Calu3 (cell line): ENCODE measurements at regions not wholly inside any gene's neighbourhood (a gene's known extent, or its start where the extent isn't known, plus 50 kb on each side); places are given as distances from the start of the nearest gene placed in this dataset.

Experiments used
- BruUV-seq: library from RNA; stranded (reverse); fragments of 400-500 nt; replicated peaks from 2 replicates; lab custom pipeline; 2021; lab: Mats Ljungman, UMichigan
- CTCF ChIA-PET: fragments of 300-600 bp; sonication (Branson Sonifier 250); formaldehyde crosslinking; loops from one replicate; lab custom pipeline; 2022; ENCODE audit warnings: antibody characterized with exemption; lab: Charles Lee
- DNase-seq: peaks from one replicate; pipeline ENCODE4 v3.0.0; 2022
- H3K27ac Mint-ChIP-seq: one replicate; pipeline ENCODE4 v1.8.0; 2022; ENCODE audit warnings: mixed read lengths; ENCODE audit not compliant: unreplicated experiment
- H3K27me3 Mint-ChIP-seq: one replicate; pipeline ENCODE4 v1.8.0; 2022; ENCODE audit warnings: mixed read lengths; ENCODE audit not compliant: unreplicated experiment
- H3K36me3 Mint-ChIP-seq: one replicate; pipeline ENCODE4 v1.8.0; 2022; ENCODE audit warnings: mild to moderate bottlenecking, moderate library complexity, mixed read lengths; ENCODE audit not compliant: insufficient read depth, unreplicated experiment
- H3K4me1 Mint-ChIP-seq: one replicate; pipeline ENCODE4 v1.8.0; 2022; ENCODE audit warnings: mild to moderate bottlenecking, low read depth, mixed read lengths; ENCODE audit not compliant: unreplicated experiment
- H3K4me3 Mint-ChIP-seq: one replicate; pipeline ENCODE4 v1.8.0; 2022; ENCODE audit warnings: mild to moderate bottlenecking, low read depth, moderate library complexity, mixed read lengths; ENCODE audit not compliant: unreplicated experiment
- H3K9me3 Mint-ChIP-seq: one replicate; pipeline ENCODE4 v1.8.0; 2022; ENCODE audit warnings: low read depth, mixed read lengths; ENCODE audit not compliant: unreplicated experiment
- intact Hi-C: fragments of 100-400 bp; cut with micrococcal nuclease; formaldehyde crosslinking; loops from one replicate; pipeline ENCODE4 v1.10.0; 2022; ENCODE audit not compliant: unreplicated experiment
- TF ChIP-seq, protein P1 (sequence below): fragments of 200-600 bp; IDR thresholded peaks from one replicate; pipeline ENCODE4 v1.8.0; 2022; ENCODE audit warnings: antibody characterized with exemption; ENCODE audit not compliant: unreplicated experiment

DNA sequence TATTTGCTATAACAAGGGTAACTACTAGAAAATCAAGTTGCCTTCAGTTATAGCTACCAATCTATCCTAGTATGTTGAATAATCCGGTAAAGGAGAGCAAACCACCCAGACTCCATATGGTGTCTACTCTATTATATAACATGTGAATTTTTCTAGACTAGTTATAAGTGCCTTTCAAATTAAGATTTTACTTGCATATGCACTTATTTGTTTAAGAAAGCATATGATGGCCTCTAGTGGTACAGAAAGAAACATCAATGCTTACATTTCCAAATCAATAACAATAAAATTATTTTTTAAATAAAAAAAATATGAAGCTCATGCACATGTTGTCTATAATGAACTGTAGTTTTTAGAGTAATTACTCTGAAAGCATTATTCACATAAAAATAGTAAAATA lies 1516.4 kb upstream of the PABPC4L start:
- no peaks in the 10 kb centered on the region for H3K4me1 Mint-ChIP-seq
- no peaks in the 10 kb centered on the region for H3K36me3 Mint-ChIP-seq
- no peak overlapping the region for H3K4me3 Mint-ChIP-seq
- no peak overlapping the region for H3K27ac Mint-ChIP-seq
- DNase-seq, result no peak
- CTCF ChIA-PET, result no interaction called here
- no peaks in the 10 kb centered on the region for H3K9me3 Mint-ChIP-seq
- TF ChIP-seq, protein P1, sequence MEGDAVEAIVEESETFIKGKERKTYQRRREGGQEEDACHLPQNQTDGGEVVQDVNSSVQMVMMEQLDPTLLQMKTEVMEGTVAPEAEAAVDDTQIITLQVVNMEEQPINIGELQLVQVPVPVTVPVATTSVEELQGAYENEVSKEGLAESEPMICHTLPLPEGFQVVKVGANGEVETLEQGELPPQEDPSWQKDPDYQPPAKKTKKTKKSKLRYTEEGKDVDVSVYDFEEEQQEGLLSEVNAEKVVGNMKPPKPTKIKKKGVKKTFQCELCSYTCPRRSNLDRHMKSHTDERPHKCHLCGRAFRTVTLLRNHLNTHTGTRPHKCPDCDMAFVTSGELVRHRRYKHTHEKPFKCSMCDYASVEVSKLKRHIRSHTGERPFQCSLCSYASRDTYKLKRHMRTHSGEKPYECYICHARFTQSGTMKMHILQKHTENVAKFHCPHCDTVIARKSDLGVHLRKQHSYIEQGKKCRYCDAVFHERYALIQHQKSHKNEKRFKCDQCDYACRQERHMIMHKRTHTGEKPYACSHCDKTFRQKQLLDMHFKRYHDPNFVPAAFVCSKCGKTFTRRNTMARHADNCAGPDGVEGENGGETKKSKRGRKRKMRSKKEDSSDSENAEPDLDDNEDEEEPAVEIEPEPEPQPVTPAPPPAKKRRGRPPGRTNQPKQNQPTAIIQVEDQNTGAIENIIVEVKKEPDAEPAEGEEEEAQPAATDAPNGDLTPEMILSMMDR, result no peak
- intact Hi-C loops, result no loop called here
- no peaks in the 10 kb centered on the region for H3K27me3 Mint-ChIP-seq
- BruUV-seq, result no TSS peak

GRCh38 chr4:135705343-135705742 lies 1503.8 kb upstream of the PABPC4L start:
- no peak for DNase-seq
- no peaks in the 10 kb centered on the region for H3K27me3 Mint-ChIP-seq
- CTCF ChIA-PET, result no interaction called here
- H3K9me3 Mint-ChIP-seq, result no peaks in the 10 kb centered on the region
- no peak overlapping the region for H3K27ac Mint-ChIP-seq
- TF ChIP-seq, protein P1, result no peak
- no TSS peak for BruUV-seq
- intact Hi-C loops, result no loop called here
- H3K4me3 Mint-ChIP-seq, result no peak overlapping the region
- no peaks in the 10 kb centered on the region for H3K36me3 Mint-ChIP-seq
- no peaks in the 10 kb centered on the region for H3K4me1 Mint-ChIP-seq

- no peaks in the 10 kb centered on the region for H3K36me3 Mint-ChIP-seq
- no peaks in the 10 kb centered on the region for H3K27me3 Mint-ChIP-seq
- H3K9me3 Mint-ChIP-seq, result no peaks in the 10 kb centered on the region
- CTCF ChIA-PET, result no interaction called here
- TF ChIP-seq, protein P1, result no peak
- H3K27ac Mint-ChIP-seq, result no peak overlapping the region
- no TSS peak for BruUV-seq
- DNase-seq, result no peak
- H3K4me1 Mint-ChIP-seq, result no peaks in the 10 kb centered on the region
- H3K4me3 Mint-ChIP-seq, result no peak overlapping the region
- intact Hi-C loops, result no loop called here
These were observed 1492.5 kb upstream of the PABPC4L start for GRCh38 chr4:135694066-135694465.

DNA sequence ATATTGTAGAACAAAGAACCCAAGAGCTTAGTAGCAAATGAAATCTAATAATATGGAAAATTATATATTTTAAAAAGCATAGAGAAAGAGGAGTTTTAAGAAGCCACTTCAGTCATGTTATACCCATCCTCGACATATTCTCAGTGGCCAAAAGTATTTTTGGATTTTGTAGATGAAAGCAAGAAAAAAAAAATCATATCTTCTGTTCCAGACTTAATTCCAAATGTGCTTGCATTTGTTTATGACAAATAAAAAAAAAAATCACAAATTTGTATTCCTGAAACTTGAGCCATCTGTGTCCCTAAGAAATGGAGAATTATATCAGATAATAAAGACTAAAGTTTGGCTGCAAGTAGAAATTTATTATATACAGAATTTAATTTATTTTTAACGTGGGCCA lies 1482.4 kb upstream of the PABPC4L start:
- DNase-seq, result no peak
- Mint-ChIP-seq H3K27ac (no peak overlapping the region), H3K36me3 (no peaks in the 10 kb centered on the region), H3K27me3 (no peaks in the 10 kb centered on the region), H3K4me1 (no peaks in the 10 kb centered on the region), H3K4me3 (no peak overlapping the region), H3K9me3 (peaks cover 5% of the 10 kb centered on the region)
- intact Hi-C loops, result no loop called here
- BruUV-seq, result no TSS peak
- CTCF ChIA-PET, result interaction anchor here (0.7 kb wide), 1 partner anchor 1234 kb away, joined by 5 read pairs; no protein-coding TSS in a partner anchor
- TF ChIP-seq, protein P1, result no peak
